ENCODE measurements at regions not wholly inside any gene's neighbourhood (a gene's known extent, or its start where the extent isn't known, plus 50 kb on each side); places are given as distances from the start of the nearest gene placed in this dataset.

DNA sequence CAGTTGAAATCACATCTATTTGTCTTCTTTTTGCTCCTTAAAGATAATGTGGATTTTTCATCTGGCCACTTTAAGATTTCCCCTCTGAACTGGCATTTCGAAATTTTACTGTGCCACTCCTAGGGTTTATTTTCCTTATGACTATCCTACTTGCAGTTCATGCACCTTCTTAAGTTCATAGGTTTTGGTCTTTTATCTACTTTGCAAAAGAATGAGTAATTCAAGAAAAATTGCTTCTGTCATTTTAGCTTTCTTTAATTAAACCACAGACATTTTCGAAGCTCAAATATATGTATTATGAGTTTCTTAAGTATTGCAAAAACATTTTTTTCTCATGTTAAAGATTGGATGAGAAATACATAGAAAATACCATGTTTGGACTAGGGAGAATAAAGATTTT is 1244.8 kb upstream of the TMPRSS15 start:
- H3K4me3 Mint-ChIP-seq = no peak overlapping the region
- WGBS, 2 experiments (ENCODE audit: insufficient coverage in 1 of 2, insufficient read length in 1 of 2) = 80 to 87% methylated on average over 1 of the region's 2 CpGs
- no peak overlapping the region for H3K27ac ChIP-seq (ENCODE audit: low read depth, low read length)

DNA sequence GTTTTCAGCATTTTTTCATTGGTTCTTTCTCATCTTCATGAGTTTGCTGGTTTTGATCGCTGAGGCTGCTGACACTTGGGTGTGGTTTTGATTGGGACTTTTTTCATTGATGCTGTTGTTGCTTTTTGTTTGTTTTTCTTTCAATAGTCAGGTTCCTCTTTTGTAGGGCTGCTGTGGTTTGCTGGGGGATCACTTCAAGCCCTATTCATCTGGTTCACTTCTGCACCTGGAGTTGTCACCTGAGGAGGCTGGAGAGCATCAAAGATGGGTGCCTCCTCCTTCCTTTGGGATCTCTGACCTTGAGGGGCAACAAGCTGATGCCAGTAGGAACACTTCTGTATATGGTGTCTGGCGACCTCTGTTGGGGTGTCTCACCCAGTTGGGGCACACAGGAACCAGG is 1279.9 kb upstream of the TMPRSS15 start:
- H3K9ac ChIP-seq (ENCODE audit: extremely low read depth, low read length, poor library complexity, severe bottlenecking) = no peak overlapping the region
- 92 to 100% methylated on average over 1 to 2 of the region's 2 CpGs for WGBS, 2 experiments (ENCODE audit: insufficient coverage in 1 of 2, insufficient read length in 1 of 2)
- Mint-ChIP-seq H3K4me1 (no peaks in the 10 kb centered on the region), H3K36me3 (ENCODE audit: low read depth) (no peaks in the 10 kb centered on the region), H3K9me3 (peaks cover 4% of the 10 kb centered on the region), H3K27ac (no peak overlapping the region), H3K27me3 (ENCODE audit: insufficient read depth) (no peaks in the 10 kb centered on the region), H3K4me3 (no peak overlapping the region)
- H3K4me1 ChIP-seq (ENCODE audit: control insufficient read depth, insufficient read depth, low read length) = no peaks in the 10 kb centered on the region
- TF ChIP-seq, protein P1, sequence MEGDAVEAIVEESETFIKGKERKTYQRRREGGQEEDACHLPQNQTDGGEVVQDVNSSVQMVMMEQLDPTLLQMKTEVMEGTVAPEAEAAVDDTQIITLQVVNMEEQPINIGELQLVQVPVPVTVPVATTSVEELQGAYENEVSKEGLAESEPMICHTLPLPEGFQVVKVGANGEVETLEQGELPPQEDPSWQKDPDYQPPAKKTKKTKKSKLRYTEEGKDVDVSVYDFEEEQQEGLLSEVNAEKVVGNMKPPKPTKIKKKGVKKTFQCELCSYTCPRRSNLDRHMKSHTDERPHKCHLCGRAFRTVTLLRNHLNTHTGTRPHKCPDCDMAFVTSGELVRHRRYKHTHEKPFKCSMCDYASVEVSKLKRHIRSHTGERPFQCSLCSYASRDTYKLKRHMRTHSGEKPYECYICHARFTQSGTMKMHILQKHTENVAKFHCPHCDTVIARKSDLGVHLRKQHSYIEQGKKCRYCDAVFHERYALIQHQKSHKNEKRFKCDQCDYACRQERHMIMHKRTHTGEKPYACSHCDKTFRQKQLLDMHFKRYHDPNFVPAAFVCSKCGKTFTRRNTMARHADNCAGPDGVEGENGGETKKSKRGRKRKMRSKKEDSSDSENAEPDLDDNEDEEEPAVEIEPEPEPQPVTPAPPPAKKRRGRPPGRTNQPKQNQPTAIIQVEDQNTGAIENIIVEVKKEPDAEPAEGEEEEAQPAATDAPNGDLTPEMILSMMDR (conservative IDR thresholded peaks at IDR 0.05) = no peak
- no peak for DNase-seq
- H3K27me3 ChIP-seq (ENCODE audit: control insufficient read depth, insufficient read depth, low read length, poor library complexity, severe bottlenecking) = no peaks in the 10 kb centered on the region
- H3K36me3 ChIP-seq (ENCODE audit: control insufficient read depth, insufficient read depth, low read length) = no peaks in the 10 kb centered on the region
- H3K9me3 ChIP-seq (ENCODE audit: control insufficient read depth, low read length) = peaks cover 5% of the 10 kb centered on the region
- H3K4me3 ChIP-seq (ENCODE audit: low read length) = no peak overlapping the region
- H3K27ac ChIP-seq (ENCODE audit: low read depth, low read length) = no peak overlapping the region

More for the DNA sequence above, 1244.8 kb upstream of the TMPRSS15 start:
- H3K4me3 ChIP-seq (ENCODE audit: low read length) = no peak overlapping the region
- H3K27me3 ChIP-seq (ENCODE audit: control insufficient read depth, insufficient read depth, low read length, poor library complexity, severe bottlenecking) = no peaks in the 10 kb centered on the region
- H3K36me3 Mint-ChIP-seq (ENCODE audit: low read depth) = no peaks in the 10 kb centered on the region
- no peaks in the 10 kb centered on the region for H3K9me3 ChIP-seq (ENCODE audit: control insufficient read depth, low read length)
- no peaks in the 10 kb centered on the region for H3K9me3 Mint-ChIP-seq
- no peaks in the 10 kb centered on the region for H3K4me1 ChIP-seq (ENCODE audit: control insufficient read depth, insufficient read depth, low read length)
- H3K36me3 ChIP-seq (ENCODE audit: control insufficient read depth, insufficient read depth, low read length) = no peaks in the 10 kb centered on the region
- no peak for DNase-seq
- TF ChIP-seq, protein P1 (conservative IDR thresholded peaks at IDR 0.05) = no peak
- H3K27me3 Mint-ChIP-seq (ENCODE audit: insufficient read depth) = no peaks in the 10 kb centered on the region
- H3K4me1 Mint-ChIP-seq = no peaks in the 10 kb centered on the region
- no peak overlapping the region for H3K9ac ChIP-seq (ENCODE audit: extremely low read depth, low read length, poor library complexity, severe bottlenecking)
- no peak overlapping the region for H3K27ac Mint-ChIP-seq

DNA sequence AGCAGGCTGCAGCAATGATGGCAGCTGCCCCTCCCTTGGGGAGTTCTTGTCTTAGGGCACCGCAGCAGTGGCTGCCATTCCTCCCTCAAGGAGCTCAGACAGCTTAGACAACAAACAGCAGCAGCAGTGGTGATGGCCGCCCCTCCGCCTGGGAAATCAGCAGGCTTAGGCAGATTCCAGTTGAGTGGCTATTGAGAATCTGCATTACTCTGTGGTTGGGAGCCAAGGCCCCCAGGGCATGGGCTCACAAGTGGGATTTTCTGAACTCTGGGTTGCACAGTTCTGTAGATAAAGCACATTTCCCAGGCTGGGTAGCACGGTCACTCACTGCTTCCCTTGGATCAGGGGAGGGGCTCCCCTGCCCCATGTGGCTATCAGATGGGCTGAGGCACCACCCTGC is 1280.7 kb upstream of the TMPRSS15 start:
- 64 to 65% methylated on average over 4 of the region's 4 CpGs for WGBS, 2 experiments (ENCODE audit: insufficient coverage in 1 of 2, insufficient read length in 1 of 2)
- H3K4me3 Mint-ChIP-seq = no peak overlapping the region
- Histone ChIP-seq H3K27me3 (ENCODE audit: control insufficient read depth, insufficient read depth, low read length, poor library complexity, severe bottlenecking) (no peaks in the 10 kb centered on the region), H3K9me3 (ENCODE audit: control insufficient read depth, low read length) (peaks cover 5% of the 10 kb centered on the region), H3K36me3 (ENCODE audit: control insufficient read depth, insufficient read depth, low read length) (no peaks in the 10 kb centered on the region), H3K9ac (ENCODE audit: extremely low read depth, low read length, poor library complexity, severe bottlenecking) (no peak overlapping the region), H3K27ac (ENCODE audit: low read depth, low read length) (no peak overlapping the region), H3K4me1 (ENCODE audit: control insufficient read depth, insufficient read depth, low read length) (no peaks in the 10 kb centered on the region), H3K4me3 (ENCODE audit: low read length) (no peak overlapping the region)
- peaks cover 4% of the 10 kb centered on the region for H3K9me3 Mint-ChIP-seq
- H3K27ac Mint-ChIP-seq = no peak overlapping the region
- no peaks in the 10 kb centered on the region for H3K27me3 Mint-ChIP-seq (ENCODE audit: insufficient read depth)
- no peaks in the 10 kb centered on the region for H3K4me1 Mint-ChIP-seq
- H3K36me3 Mint-ChIP-seq (ENCODE audit: low read depth) = no peaks in the 10 kb centered on the region
- TF ChIP-seq, protein P1 (conservative IDR thresholded peaks at IDR 0.05) = no peak
- DNase-seq = peak; percentile 41

Data from endodermal cell (in vitro differentiated cells).